NT2/D1 (cell line): ENCODE measurements at regions not wholly inside any gene's neighbourhood (a gene's known extent, or its start where the extent isn't known, plus 50 kb on each side); places are given as distances from the start of the nearest gene placed in this dataset.

Source experiments
- SUZ12 ChIP-seq: IDR thresholded peaks from 2 replicates; pipeline ENCODE4 v1.6.1; 2011; ENCODE audit not compliant: insufficient read length, insufficient read depth; ENCODE audit errors: extremely low read depth
- YY1 ChIP-seq: IDR thresholded peaks from 2 replicates; pipeline ENCODE4 v1.6.1; 2011; ENCODE audit not compliant: insufficient read length, insufficient read depth
- ZNF274 ChIP-seq: IDR thresholded peaks from 2 replicates; pipeline ENCODE4 v1.6.1; 2011; ENCODE audit warnings: mild to moderate bottlenecking, low read depth, low read length

DNA sequence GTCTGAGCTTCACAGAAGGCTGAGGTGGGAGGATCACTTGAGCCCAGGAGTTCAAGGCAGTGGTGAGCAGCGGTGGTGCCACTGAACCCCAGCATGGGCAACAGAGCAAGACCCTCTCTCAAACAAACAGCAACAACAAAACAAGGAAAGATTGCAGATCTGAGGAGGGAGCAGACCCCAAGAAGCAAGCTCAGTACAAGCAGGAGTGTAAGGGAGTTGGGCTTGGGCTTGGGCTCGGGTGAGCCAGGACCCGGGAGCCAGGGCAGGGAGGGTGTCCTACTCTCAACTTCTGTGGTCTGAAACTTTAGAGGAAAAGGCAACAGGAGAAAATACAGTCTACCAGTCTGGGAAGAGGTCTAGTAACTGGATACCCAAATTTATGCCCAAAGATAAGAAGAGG is 92.0 kb upstream of the RAB12 start:
- no peak for TF ChIP-seq SUZ12
- TF ChIP-seq ZNF274, result no peak
- no peak for TF ChIP-seq YY1
